Activated CD4-positive, CD25-positive, alpha-beta regulatory T cell (primary cell): ENCODE measurements at regions not wholly inside any gene's neighbourhood (a gene's known extent, or its start where the extent isn't known, plus 50 kb on each side); places are given as distances from the start of the nearest gene placed in this dataset.
"Not testable (repeated sequence)": the region's sequence is repeated elsewhere in the genome, so short reads cannot be mapped to it uniquely, and the experiment has no call there.

Source experiments
- DNase-seq, 4 experiments: peaks; one replicate each; lab custom pipeline; 2025; lab: John Stamatoyannopoulos, UW

- no peak for DNase-seq
These were observed 52.5 kb upstream of the FBXO28 start for GRCh38 chr1:224061436-224061835.

- DNase-seq, result no peak
These were observed 53.9 kb upstream of the FBXO28 start for GRCh38 chr1:224059897-224060427.

- DNase-seq, result no peak
These were observed 55.6 kb upstream of the FBXO28 start for GRCh38 chr1:224058303-224058702.

GRCh38 chr1:224057461-224058199 lies 56.3 kb upstream of the FBXO28 start:
- DNase-seq, result no peak

- DNase-seq, result no peak
These were observed 59.3 kb upstream of the FBXO28 start for GRCh38 chr1:224054611-224055010.

- DNase-seq, result no peak
These were observed 59.9 kb upstream of the FBXO28 start for GRCh38 chr1:224054012-224054411.

GRCh38 chr1:224053456-224053855 lies 60.5 kb upstream of the FBXO28 start:
- DNase-seq, result no peak

GRCh38 chr1:224052772-224053171 lies 61.1 kb upstream of the FBXO28 start:
- DNase-seq, result no peak

GRCh38 chr1:224051782-224052181 lies 62.1 kb upstream of the FBXO28 start:
- DNase-seq, result not testable (repeated sequence)

- DNase-seq, result no peak
These were observed 62.9 kb upstream of the FBXO28 start for GRCh38 chr1:224051086-224051406.

- DNase-seq, result no peak
These were observed 66.4 kb upstream of the FBXO28 start for GRCh38 chr1:224047538-224047937.

- no peak for DNase-seq
These were observed 68.4 kb upstream of the FBXO28 start for GRCh38 chr1:224045556-224045955.

GRCh38 chr1:224044420-224044819 lies 69.5 kb upstream of the FBXO28 start:
- DNase-seq, result no peak

GRCh38 chr1:224042557-224043118 lies 71.3 kb upstream of the FBXO28 start:
- no peak for DNase-seq

GRCh38 chr1:224041032-224041431 lies 72.9 kb upstream of the FBXO28 start:
- DNase-seq, result no peak

- not testable (repeated sequence) for DNase-seq
These were observed 73.5 kb upstream of the FBXO28 start for GRCh38 chr1:224040423-224040822.

GRCh38 chr1:224040006-224040405 lies 73.9 kb upstream of the FBXO28 start:
- DNase-seq, result not testable (repeated sequence)

GRCh38 chr1:224038832-224039231 lies 75.1 kb upstream of the FBXO28 start:
- not testable (repeated sequence) for DNase-seq

GRCh38 chr1:224037362-224037761 lies 76.5 kb upstream of the FBXO28 start:
- not testable (repeated sequence) for DNase-seq

- DNase-seq, result not testable (repeated sequence)
These were observed 81.2 kb upstream of the FBXO28 start for GRCh38 chr1:224032608-224033276.

GRCh38 chr1:224031986-224032385 lies 81.9 kb upstream of the FBXO28 start:
- not testable (repeated sequence) for DNase-seq

GRCh38 chr1:224030257-224030656 lies 83.7 kb upstream of the FBXO28 start:
- DNase-seq, result not testable (repeated sequence)
